PC-3 (cell line): ENCODE measurements at regions not wholly inside any gene's neighbourhood (a gene's known extent, or its start where the extent isn't known, plus 50 kb on each side); places are given as distances from the start of the nearest gene placed in this dataset.
A peak's percentile ranks its signal among the peaks of the same experiment; 100 is the strongest.

Source experiments
- ATAC-seq: fragments of 200-7000 bp; cut with Tn5 transposase; 2 replicates; pipeline ENCODE4 v1.9.1; 2020; ENCODE audit warnings: mild to moderate bottlenecking, moderate library complexity
- BruUV-seq: library from RNA; stranded (reverse); fragments of 400-500 nt; replicated peaks from 2 replicates; lab custom pipeline; 2021; lab: Mats Ljungman, UMichigan
- CTCF ChIA-PET: fragments of 300-600 bp; sonication (Branson Sonifier 250); formaldehyde crosslinking; loops from one replicate; lab custom pipeline; 2022; ENCODE audit warnings: antibody characterized with exemption; lab: Charles Lee
- POLR2A ChIA-PET: fragments of 300-600 bp; sonication (Branson Sonifier 250); formaldehyde crosslinking; loops from one replicate; lab custom pipeline; 2022; ENCODE audit warnings: antibody characterized with exemption; ENCODE audit not compliant: unreplicated experiment; lab: Charles Lee
- DNase-seq: peaks from one replicate; pipeline ENCODE4 v3.0.0-alpha.2; 2015
- H2AFZ ChIP-seq: fragments of 300-600 bp; sonication (generic); 2 replicates; pipeline ENCODE4 v1.6.0; 2016; ENCODE audit warnings: antibody characterized with exemption, low read length
- H3F3A ChIP-seq: fragments of 300-600 bp; sonication (generic); one replicate; pipeline ENCODE4 v1.6.0; 2017; ENCODE audit warnings: antibody characterized with exemption, low read length, control low read depth, mild to moderate bottlenecking; ENCODE audit not compliant: unreplicated experiment
- H3K27ac ChIP-seq: fragments of 300-600 bp; sonication (generic); 2 replicates; pipeline ENCODE4 v1.5.1; 2016; ENCODE audit warnings: mild to moderate bottlenecking, low read length
- H3K27me3 ChIP-seq: fragments of 300-600 bp; sonication (generic); 2 replicates; pipeline ENCODE4 v1.6.1; 2016; ENCODE audit warnings: low read length, mixed read lengths
- H3K36me3 ChIP-seq: fragments of 300-600 bp; sonication (generic); 2 replicates; pipeline ENCODE4 v1.6.1; 2016; ENCODE audit warnings: low read depth, mixed run types, low read length, mixed read lengths
- H3K4me1 ChIP-seq: fragments of 300-600 bp; sonication (generic); 2 replicates; pipeline ENCODE4 v1.5.1; 2016; ENCODE audit warnings: low read length; ENCODE audit not compliant: insufficient read depth
- H3K4me2 ChIP-seq: fragments of 300-600 bp; sonication (generic); 2 replicates; pipeline ENCODE4 v1.6.0; 2016; ENCODE audit warnings: low read length
- H3K4me3 ChIP-seq: fragments of 300-600 bp; sonication (generic); 2 replicates; pipeline ENCODE4 v1.5.1; 2016; ENCODE audit warnings: mild to moderate bottlenecking, low read length, mixed read lengths
- H3K79me2 ChIP-seq: fragments of 300-600 bp; sonication (generic); 2 replicates; pipeline ENCODE4 v1.6.1; 2017; ENCODE audit warnings: low read length, mixed read lengths
- H3K9ac ChIP-seq: fragments of 300-600 bp; sonication (generic); 2 replicates; pipeline ENCODE4 v1.6.0; 2016; ENCODE audit warnings: mild to moderate bottlenecking, low read length
- H3K9me2 ChIP-seq: fragments of 300-600 bp; sonication (generic); replicated peaks from 2 replicates; pipeline ENCODE4 v1.6.1; 2016; ENCODE audit warnings: mixed run types, low read length, mixed read lengths
- H3K9me3 ChIP-seq: fragments of 300-600 bp; sonication (generic); 2 replicates; pipeline ENCODE4 v1.6.1; 2016; ENCODE audit warnings: low read length, mixed read lengths
- H4K20me1 ChIP-seq: fragments of 300-600 bp; sonication (generic); 2 replicates; pipeline ENCODE4 v1.6.1; 2016; ENCODE audit warnings: low read length, mixed read lengths
- CTCF ChIP-seq: fragments of 300-600 bp; sonication (generic); conservative IDR thresholded peaks from 2 replicates; pipeline ENCODE4 v1.5.1; 2017; ENCODE audit warnings: antibody characterized with exemption, low read depth, mild to moderate bottlenecking, low read length
- EZH2 ChIP-seq: fragments of 300-600 bp; sonication (generic); IDR thresholded peaks from one replicate; pipeline ENCODE4 v1.6.1; 2017; ENCODE audit warnings: antibody characterized with exemption, mild to moderate bottlenecking, low read length; ENCODE audit not compliant: unreplicated experiment
- EZH2phosphoT487 ChIP-seq: fragments of 300-600 bp; sonication (generic); IDR thresholded peaks from 2 replicates; pipeline ENCODE4 v1.6.1; 2018; ENCODE audit warnings: mild to moderate bottlenecking, antibody characterized with exemption, low read length, borderline replicate concordance
- intact Hi-C: fragments of 100-400 bp; cut with micrococcal nuclease; formaldehyde crosslinking; loops from 2 replicates; pipeline ENCODE4 v1.9.0; 2023

GRCh38 chr21:24042687-24043086 is 1564.6 kb downstream of the MRPL39 start:
- DNase-seq (no peak), ATAC-seq (peak; percentile 12)
- no peak overlapping the region for H3K4me3 ChIP-seq
- no peak overlapping the region for H3K27ac ChIP-seq
- ChIA-PET CTCF (no interaction called here), POLR2A (no interaction called here)
- no peaks in the 10 kb centered on the region for H4K20me1 ChIP-seq
- no peak overlapping the region for H2AFZ ChIP-seq
- no peaks in the 10 kb centered on the region for H3K27me3 ChIP-seq
- H3K4me1 ChIP-seq, result peaks cover 11% of the 10 kb centered on the region
- H3K36me3 ChIP-seq, result no peaks in the 10 kb centered on the region
- no peak for TF ChIP-seq CTCF
- TF ChIP-seq EZH2phosphoT487, result no peak
- no peak for TF ChIP-seq EZH2
- H3K4me2 ChIP-seq, result no peak overlapping the region
- intact Hi-C loops, result no loop called here
- no peaks in the 10 kb centered on the region for H3K9me2 ChIP-seq
- H3K9ac ChIP-seq, result no peak overlapping the region
- BruUV-seq, result no TSS peak
- no peaks in the 10 kb centered on the region for H3F3A ChIP-seq
- no peaks in the 10 kb centered on the region for H3K79me2 ChIP-seq
- H3K9me3 ChIP-seq, result no peaks in the 10 kb centered on the region

- TF ChIP-seq EZH2 (no peak), CTCF (no peak)
- no peak overlapping the region for H3K27ac ChIP-seq
- no peaks in the 10 kb centered on the region for H3K9me2 ChIP-seq
- BruUV-seq, result no TSS peak
- no peaks in the 10 kb centered on the region for H3K9me3 ChIP-seq
- H3K4me1 ChIP-seq, result peaks cover 8% of the 10 kb centered on the region
- intact Hi-C loops, result no loop called here
- no peak overlapping the region for H3K9ac ChIP-seq
- ChIA-PET POLR2A (interaction anchor here (0.6 kb wide), 1 partner anchor 9 kb away, joined by 3 read pairs; no protein-coding TSS in a partner anchor), CTCF (interaction anchor here (0.6 kb wide), 1 partner anchor 865 kb away, joined by 6 read pairs; no protein-coding TSS in a partner anchor)
- no peak overlapping the region for H2AFZ ChIP-seq
- no peaks in the 10 kb centered on the region for H3K27me3 ChIP-seq
- no peak overlapping the region for H3K4me2 ChIP-seq
- no peaks in the 10 kb centered on the region for H3F3A ChIP-seq
- no peak for ATAC-seq
- H4K20me1 ChIP-seq, result no peaks in the 10 kb centered on the region
- H3K79me2 ChIP-seq, result no peaks in the 10 kb centered on the region
- H3K36me3 ChIP-seq, result no peaks in the 10 kb centered on the region
- H3K4me3 ChIP-seq, result no peak overlapping the region
- DNase-seq, result no peak
These were observed 1574.5 kb downstream of the MRPL39 start for GRCh38 chr21:24032709-24033232.

- DNase-seq (no peak), ATAC-seq (no peak)
- no TSS peak for BruUV-seq
- Histone ChIP-seq H3K79me2 (no peaks in the 10 kb centered on the region), H3K4me1 (peaks cover 20% of the 10 kb centered on the region), H3K9me2 (no peaks in the 10 kb centered on the region), H3K4me2 (no peak overlapping the region), H3K36me3 (no peaks in the 10 kb centered on the region), H3K27me3 (no peaks in the 10 kb centered on the region), H2AFZ (no peak overlapping the region), H4K20me1 (no peaks in the 10 kb centered on the region), H3K4me3 (no peak overlapping the region), H3F3A (peaks cover 5% of the 10 kb centered on the region), H3K27ac (no peak overlapping the region), H3K9ac (no peak overlapping the region), H3K9me3 (no peaks in the 10 kb centered on the region)
- intact Hi-C loops, result loop anchor here (5.0 to 10.0 kb wide), 4 partner anchors 90 to 863 kb away; no protein-coding TSS in a partner anchor
- ChIA-PET POLR2A (no interaction called here), CTCF (no interaction called here)
- no peak for TF ChIP-seq CTCF
- no peak for TF ChIP-seq EZH2
- no peak for TF ChIP-seq EZH2phosphoT487
These were observed 1579.9 kb downstream of the MRPL39 start for GRCh38 chr21:24027396-24027795.
